ENCODE measurements at regions not wholly inside any gene's neighbourhood (a gene's known extent, or its start where the extent isn't known, plus 50 kb on each side); places are given as distances from the start of the nearest gene placed in this dataset.
"Not testable (repeated sequence)": the region's sequence is repeated elsewhere in the genome, so short reads cannot be mapped to it uniquely, and the experiment has no call there.

DNA sequence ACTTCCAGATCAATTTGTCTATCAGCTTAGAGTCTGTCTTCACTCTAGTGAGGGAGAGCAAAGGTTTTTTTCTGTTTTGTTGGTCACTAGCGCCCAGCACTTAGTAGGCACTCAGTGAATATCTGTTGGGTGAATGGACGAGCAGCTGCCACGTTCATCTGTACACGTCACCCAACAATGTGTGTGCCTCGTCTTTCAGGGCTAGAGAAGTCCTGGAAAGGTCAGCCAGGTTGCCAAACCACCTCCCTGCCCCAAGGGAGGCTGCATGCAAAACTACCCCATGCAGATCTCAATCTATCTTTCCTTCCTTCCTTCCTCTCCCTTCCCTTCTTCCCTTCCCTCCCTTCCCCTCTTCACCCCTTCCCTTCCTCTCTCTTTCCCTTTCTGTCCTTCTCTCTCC is 340.9 kb downstream of the SOX9 start:
- intact Hi-C loops (cut with DNase I) = no loop called here
- ATAC-seq (no peak), DNase-seq (no peak)
- Histone ChIP-seq H3K9me3 (no peaks in the 10 kb centered on the region), H3K36me3 (no peaks in the 10 kb centered on the region), H3K27ac (no peak overlapping the region), H3K4me1 (no peaks in the 10 kb centered on the region), H3K4me3 (no peak overlapping the region), H3K27me3 (peaks cover 0 to 10% (median 0%) of the 10 kb centered on the region in 9 donors)
- TF ChIP-seq POLR2A (IDR thresholded peaks at IDR 0.05) = no peak
- TF ChIP-seq, protein P1, sequence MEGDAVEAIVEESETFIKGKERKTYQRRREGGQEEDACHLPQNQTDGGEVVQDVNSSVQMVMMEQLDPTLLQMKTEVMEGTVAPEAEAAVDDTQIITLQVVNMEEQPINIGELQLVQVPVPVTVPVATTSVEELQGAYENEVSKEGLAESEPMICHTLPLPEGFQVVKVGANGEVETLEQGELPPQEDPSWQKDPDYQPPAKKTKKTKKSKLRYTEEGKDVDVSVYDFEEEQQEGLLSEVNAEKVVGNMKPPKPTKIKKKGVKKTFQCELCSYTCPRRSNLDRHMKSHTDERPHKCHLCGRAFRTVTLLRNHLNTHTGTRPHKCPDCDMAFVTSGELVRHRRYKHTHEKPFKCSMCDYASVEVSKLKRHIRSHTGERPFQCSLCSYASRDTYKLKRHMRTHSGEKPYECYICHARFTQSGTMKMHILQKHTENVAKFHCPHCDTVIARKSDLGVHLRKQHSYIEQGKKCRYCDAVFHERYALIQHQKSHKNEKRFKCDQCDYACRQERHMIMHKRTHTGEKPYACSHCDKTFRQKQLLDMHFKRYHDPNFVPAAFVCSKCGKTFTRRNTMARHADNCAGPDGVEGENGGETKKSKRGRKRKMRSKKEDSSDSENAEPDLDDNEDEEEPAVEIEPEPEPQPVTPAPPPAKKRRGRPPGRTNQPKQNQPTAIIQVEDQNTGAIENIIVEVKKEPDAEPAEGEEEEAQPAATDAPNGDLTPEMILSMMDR (IDR thresholded peaks at IDR 0.05) = no peak
- WGBS, 4 donors = 64 to 71% (median 66%) methylated on average over 5 of the region's 5 CpGs

DNA sequence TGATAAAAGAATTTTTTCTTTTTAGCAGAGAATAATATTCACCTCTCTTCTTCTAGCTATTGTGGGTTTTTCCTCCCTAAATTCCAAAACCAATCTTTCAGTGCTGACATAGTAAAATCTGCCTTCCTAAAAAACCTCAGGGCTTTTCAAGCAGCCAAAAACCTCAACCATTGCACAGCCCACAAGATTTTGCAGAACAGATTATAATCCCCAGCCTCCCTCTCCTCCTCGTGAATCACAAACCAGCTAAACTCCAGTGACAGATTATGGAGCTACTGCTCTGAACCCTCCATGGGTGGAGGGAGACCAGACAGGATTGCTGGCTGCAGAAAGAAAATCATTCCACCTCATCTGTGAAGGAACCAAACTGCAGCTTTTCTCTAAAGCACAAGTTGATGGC is 341.6 kb downstream of the SOX9 start:
- no peak overlapping the region for H3K27ac ChIP-seq
- 48 to 68% (median 55%) methylated on average over 1 of the region's 1 CpG for WGBS, 4 donors
- H3K9me3 ChIP-seq = no peaks in the 10 kb centered on the region
- no peak for DNase-seq
- intact Hi-C loops (cut with DNase I) = no loop called here
- H3K27me3 ChIP-seq = peaks cover 0 to 8% (median 0%) of the 10 kb centered on the region in 9 donors
- no peak for TF ChIP-seq POLR2A (IDR thresholded peaks at IDR 0.05)
- TF ChIP-seq, protein P1 (IDR thresholded peaks at IDR 0.05) = no peak
- no peak for ATAC-seq
- no peaks in the 10 kb centered on the region for H3K36me3 ChIP-seq
- H3K4me3 ChIP-seq = no peak overlapping the region
- H3K4me1 ChIP-seq = peaks cover 0 to under 1% (median 0%) of the 10 kb centered on the region in 12 donors

DNA sequence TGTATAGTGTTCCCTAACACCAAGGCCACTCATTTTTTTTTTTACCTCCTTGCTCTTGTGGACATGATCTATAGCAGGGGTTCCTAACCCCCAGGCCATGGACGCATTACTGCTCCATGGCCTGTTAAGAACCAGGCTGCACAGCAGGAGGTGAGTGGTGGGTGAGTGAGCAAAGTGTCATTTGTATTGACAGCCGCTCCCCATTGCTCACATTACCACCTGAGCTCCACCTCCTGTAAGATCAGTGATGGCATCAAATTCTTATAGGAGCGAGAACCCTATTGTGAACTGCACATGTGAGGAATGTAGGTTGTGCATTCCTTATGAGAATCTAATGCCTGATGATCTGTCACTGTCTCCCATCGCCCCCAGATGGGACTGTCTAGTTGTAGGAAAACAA is 342.0 kb downstream of the SOX9 start:
- peaks cover 0 to 7% (median 0%) of the 10 kb centered on the region in 9 donors for H3K27me3 ChIP-seq
- WGBS, 4 donors = 83 to 95% (median 91%) methylated on average over 4 of the region's 4 CpGs
- H3K4me3 ChIP-seq = no peak overlapping the region
- DNase-seq (no peak), ATAC-seq (no peak)
- H3K4me1 ChIP-seq = peaks cover 0 to 4% (median 0%) of the 10 kb centered on the region in 12 donors
- no peaks in the 10 kb centered on the region for H3K9me3 ChIP-seq
- TF ChIP-seq, protein P1 (IDR thresholded peaks at IDR 0.05) = no peak
- no peak for TF ChIP-seq POLR2A (IDR thresholded peaks at IDR 0.05)
- intact Hi-C loops (cut with DNase I) = no loop called here
- H3K36me3 ChIP-seq = no peaks in the 10 kb centered on the region
- H3K27ac ChIP-seq = no peak overlapping the region

DNA sequence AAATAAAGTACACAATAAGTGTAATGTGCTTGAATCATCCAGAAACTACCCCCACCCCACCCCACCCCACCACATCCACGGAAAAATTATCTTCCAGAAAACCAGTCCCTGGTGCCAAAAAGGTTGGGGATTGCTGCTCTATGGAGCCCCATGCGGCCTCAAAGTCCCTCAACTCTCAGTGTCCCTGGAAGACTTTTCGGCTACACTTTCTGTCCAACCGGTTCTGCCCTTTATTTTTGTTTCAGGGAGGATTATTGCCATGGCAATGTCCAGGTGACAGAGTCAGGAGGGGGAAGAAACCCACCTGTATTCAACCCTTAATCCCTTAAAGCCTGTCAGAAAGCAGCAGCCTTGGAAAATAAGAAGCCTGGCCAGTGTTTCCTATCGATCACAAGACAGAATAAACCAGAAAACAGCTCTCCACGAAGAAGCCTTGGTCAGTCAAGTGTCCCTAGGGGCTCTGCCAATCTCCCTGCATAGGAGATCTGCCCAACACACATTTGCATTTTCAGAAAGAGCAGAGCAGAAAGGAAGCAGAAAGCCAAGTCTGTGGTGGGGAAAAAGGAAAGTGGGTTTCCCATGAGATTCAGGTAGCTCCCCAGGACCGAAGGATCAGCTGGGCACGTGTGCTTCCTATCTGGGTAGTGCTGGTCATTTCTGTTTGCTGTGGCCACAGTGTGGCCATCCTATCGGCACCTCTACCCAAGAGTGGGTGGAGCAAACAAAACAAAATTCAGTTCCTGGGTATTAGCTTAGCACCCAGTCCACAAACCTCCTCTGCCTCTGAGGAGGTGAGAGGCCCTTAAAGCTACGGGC is 342.7 kb downstream of the SOX9 start:
- no peaks in the 10 kb centered on the region for H3K9me3 ChIP-seq
- no peak overlapping the region for H3K4me3 ChIP-seq
- H3K27me3 ChIP-seq = peaks cover 0 to 7% (median 0%) of the 10 kb centered on the region in 9 donors
- H3K27ac ChIP-seq = no peak overlapping the region
- intact Hi-C loops (cut with DNase I) = no loop called here
- H3K36me3 ChIP-seq = no peaks in the 10 kb centered on the region
- 76 to 86% (median 83%) methylated on average over 10 of the region's 10 CpGs for WGBS, 4 donors
- ATAC-seq = no peak
- TF ChIP-seq POLR2A (IDR thresholded peaks at IDR 0.05) = no peak
- TF ChIP-seq, protein P1 (IDR thresholded peaks at IDR 0.05) = no peak
- DNase-seq = no peak
- peaks cover 0 to 6% (median 0%) of the 10 kb centered on the region in 12 donors for H3K4me1 ChIP-seq

DNA sequence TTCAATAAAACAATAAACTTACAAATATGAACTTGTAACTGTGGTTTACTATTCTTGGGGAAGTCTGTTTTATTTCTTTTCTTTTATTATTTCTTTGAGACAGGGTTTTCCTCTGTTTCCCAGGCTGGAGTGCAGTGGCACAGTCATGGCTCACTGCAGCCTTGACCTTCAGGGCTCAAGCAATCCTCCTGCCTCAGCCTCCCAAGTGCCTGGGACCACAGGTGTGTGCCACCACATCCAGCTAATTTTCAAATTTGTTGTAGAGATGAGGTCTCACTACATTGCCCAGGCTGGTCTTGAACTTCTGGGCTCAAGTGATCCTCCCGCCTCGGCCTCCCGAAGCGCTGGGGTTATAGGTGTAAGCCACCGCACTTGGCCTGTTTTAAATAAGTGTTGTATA is 343.4 kb downstream of the SOX9 start:
- 93 to 99% (median 97%) methylated on average over 5 of the region's 5 CpGs for WGBS, 4 donors
- H3K9me3 ChIP-seq; intact Hi-C loops (cut with DNase I); ATAC-seq; H3K27ac ChIP-seq; H3K4me3 ChIP-seq; H3K36me3 ChIP-seq; H3K4me1 ChIP-seq; H3K27me3 ChIP-seq; DNase-seq: not testable (repeated sequence)

Data from heart left ventricle (tissue), 16 donors.